Peyer's patch (tissue), 4 donors: ENCODE measurements at regions not wholly inside any gene's neighbourhood (a gene's known extent, or its start where the extent isn't known, plus 50 kb on each side); places are given as distances from the start of the nearest gene placed in this dataset.

Source experiments
- POLR2A ChIP-seq, 2 donors: fragments of 450-650 bp; IDR thresholded peaks; one replicate each; pipeline ENCODE4 v1.5.1; 2017; ENCODE audit warnings: antibody characterized with exemption in 2 of 2, mild to moderate bottlenecking in 2 of 2, moderate library complexity in 2 of 2
- TF ChIP-seq, protein P1 (sequence below), 6 experiments: fragments of 450-650 bp in 4 of 6; fragments of 200-600 bp in 2 of 6; sonication (generic) in 1 of 6; IDR thresholded peaks; one replicate each; pipeline ENCODE4 v1.5.1; 2017 to 2019; ENCODE audit warnings: antibody characterized with exemption in 6 of 6, mild to moderate bottlenecking in 3 of 6, moderate library complexity in 1 of 6

DNA sequence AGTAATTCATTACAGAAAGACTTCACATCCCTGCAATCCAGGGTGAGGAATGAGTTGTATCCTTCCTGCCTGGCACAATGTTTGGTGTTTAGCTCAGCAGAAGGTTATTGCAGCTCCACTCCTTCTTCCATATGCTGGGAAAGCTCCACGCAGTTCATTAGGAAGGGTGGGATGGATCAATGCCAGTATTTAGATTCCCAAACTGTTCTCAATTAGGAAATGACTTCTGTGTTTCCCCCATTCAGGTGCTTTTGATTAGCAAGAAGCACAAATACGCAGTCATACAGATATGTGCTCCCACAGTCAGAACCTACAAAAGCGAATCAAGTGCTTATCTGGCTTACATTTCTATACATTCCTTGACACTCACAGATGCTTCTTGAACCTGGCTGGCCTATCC is 340.6 kb downstream of the NYAP2 start:
- TF ChIP-seq, protein P1, sequence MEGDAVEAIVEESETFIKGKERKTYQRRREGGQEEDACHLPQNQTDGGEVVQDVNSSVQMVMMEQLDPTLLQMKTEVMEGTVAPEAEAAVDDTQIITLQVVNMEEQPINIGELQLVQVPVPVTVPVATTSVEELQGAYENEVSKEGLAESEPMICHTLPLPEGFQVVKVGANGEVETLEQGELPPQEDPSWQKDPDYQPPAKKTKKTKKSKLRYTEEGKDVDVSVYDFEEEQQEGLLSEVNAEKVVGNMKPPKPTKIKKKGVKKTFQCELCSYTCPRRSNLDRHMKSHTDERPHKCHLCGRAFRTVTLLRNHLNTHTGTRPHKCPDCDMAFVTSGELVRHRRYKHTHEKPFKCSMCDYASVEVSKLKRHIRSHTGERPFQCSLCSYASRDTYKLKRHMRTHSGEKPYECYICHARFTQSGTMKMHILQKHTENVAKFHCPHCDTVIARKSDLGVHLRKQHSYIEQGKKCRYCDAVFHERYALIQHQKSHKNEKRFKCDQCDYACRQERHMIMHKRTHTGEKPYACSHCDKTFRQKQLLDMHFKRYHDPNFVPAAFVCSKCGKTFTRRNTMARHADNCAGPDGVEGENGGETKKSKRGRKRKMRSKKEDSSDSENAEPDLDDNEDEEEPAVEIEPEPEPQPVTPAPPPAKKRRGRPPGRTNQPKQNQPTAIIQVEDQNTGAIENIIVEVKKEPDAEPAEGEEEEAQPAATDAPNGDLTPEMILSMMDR (IDR thresholded peaks at IDR 0.05), result no peak
- TF ChIP-seq POLR2A (IDR thresholded peaks at IDR 0.05), result no peak
